ENCODE measurements at regions not wholly inside any gene's neighbourhood (a gene's known extent, or its start where the extent isn't known, plus 50 kb on each side); places are given as distances from the start of the nearest gene placed in this dataset.

DNA sequence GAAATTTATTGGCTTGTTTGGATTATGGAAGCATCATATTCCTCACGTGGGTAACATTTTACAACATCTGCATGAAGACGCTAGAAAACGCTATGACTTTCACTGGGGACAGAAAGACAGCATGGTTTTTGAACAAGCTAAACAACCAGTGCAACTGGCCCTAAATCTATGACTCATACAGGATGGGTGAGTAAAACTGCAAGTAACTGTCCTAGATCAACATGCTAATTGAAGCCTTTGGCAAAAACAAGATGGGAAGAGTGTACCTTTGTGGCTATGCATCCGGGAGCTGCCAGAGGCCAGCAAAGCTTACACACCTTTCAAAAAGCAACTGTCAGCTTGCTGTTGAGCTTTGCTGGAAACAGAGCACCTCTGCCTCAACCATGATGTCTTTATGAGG, 1096.0 kb upstream of the DDX18 start:
- H3K9me1 ChIP-seq (ENCODE audit: insufficient read depth, low read length), result no peaks in the 10 kb centered on the region
- intact Hi-C loops (cut with micrococcal nuclease) (no loop called here), dilution Hi-C loops (cut with HindIII; ENCODE audit: low sequenced_read_pairs, unreplicated experiment) (no loop called here), in situ Hi-C loops (cut with MboI; ENCODE audit: low sequenced_read_pairs) (no loop called here)
- H2BK120ac ChIP-seq (ENCODE audit: low read depth, low read length), result no peak overlapping the region
- no peaks in the 10 kb centered on the region for H4K20me1 ChIP-seq (ENCODE audit: insufficient read depth, low read length)
- ChIA-PET POLR2A (ENCODE audit: unreplicated experiment) (no interaction called here), CTCF (no interaction called here)
- H4K8ac ChIP-seq (ENCODE audit: low read depth in 2 of 2, low read length in 2 of 2), result no peak overlapping the region
- H3K27me3 ChIP-seq (ENCODE audit: control insufficient read depth, insufficient read depth, low read length), result no peaks in the 10 kb centered on the region
- H3K14ac ChIP-seq (replicated peaks; ENCODE audit: low read depth, low read length), result no peak overlapping the region
- H2BK15ac ChIP-seq (ENCODE audit: low read depth, low read length), result no peak overlapping the region
- WGBS, 2 experiments (ENCODE audit: extremely low coverage in 2 of 2, insufficient read length in 1 of 2), result no CpG with 5 or more reads among the region's 4 CpGs
- H3K9me3 ChIP-seq (ENCODE audit: control insufficient read depth, insufficient read depth, low read length), result peaks cover 6% of the 10 kb centered on the region; the same call in 1 of the 2 replicates
- H3K79me1 ChIP-seq (ENCODE audit: low read depth in 1 of 2, low read length in 2 of 2), result no peaks in the 10 kb centered on the region
- TF ChIP-seq FOS (IDR thresholded peaks at IDR 0.05; ENCODE audit: low read depth, low read length) (no peak), RAD21 (IDR thresholded peaks at IDR 0.05; ENCODE audit: low read length) (no peak), SMC3 (IDR thresholded peaks at IDR 0.05; ENCODE audit: low read depth, low read length) (no peak), POLR2A (IDR thresholded peaks at IDR 0.05; ENCODE audit: low read depth, low read length) (no peak), CHD1 (IDR thresholded peaks at IDR 0.05; ENCODE audit: low read depth, low read length) (no peak), CEBPB (IDR thresholded peaks at IDR 0.05; ENCODE audit: low read depth, low read length) (no peak)
- TF ChIP-seq, protein P1, sequence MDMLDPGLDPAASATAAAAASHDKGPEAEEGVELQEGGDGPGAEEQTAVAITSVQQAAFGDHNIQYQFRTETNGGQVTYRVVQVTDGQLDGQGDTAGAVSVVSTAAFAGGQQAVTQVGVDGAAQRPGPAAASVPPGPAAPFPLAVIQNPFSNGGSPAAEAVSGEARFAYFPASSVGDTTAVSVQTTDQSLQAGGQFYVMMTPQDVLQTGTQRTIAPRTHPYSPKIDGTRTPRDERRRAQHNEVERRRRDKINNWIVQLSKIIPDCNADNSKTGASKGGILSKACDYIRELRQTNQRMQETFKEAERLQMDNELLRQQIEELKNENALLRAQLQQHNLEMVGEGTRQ (IDR thresholded peaks at IDR 0.05; ENCODE audit: low read depth, low read length), result no peak
- no peak overlapping the region for H2AK5ac ChIP-seq (ENCODE audit: low read depth, low read length)
- H3K4me3 ChIP-seq (ENCODE audit: insufficient read depth, low read depth, low read length), result no peak overlapping the region
- no peak overlapping the region for H3K23ac ChIP-seq (ENCODE audit: low read depth, low read length)
- no peak overlapping the region for H2AFZ ChIP-seq (replicated peaks; ENCODE audit: low read length, poor library complexity)
- H4K5ac ChIP-seq (ENCODE audit: low read depth, low read length), result no peak overlapping the region
- no peak overlapping the region for H2BK5ac ChIP-seq (ENCODE audit: low read depth, low read length, poor library complexity, severe bottlenecking)
- no peak overlapping the region for H3K18ac ChIP-seq (ENCODE audit: low read depth, low read length)
- H2BK20ac ChIP-seq (ENCODE audit: low read depth, low read length), result no peak overlapping the region
- H3K27ac ChIP-seq (ENCODE audit: insufficient read depth, low read length), result no peak overlapping the region
- H3K36me3 ChIP-seq (ENCODE audit: control insufficient read depth, insufficient read depth, low read length), result no peaks in the 10 kb centered on the region
- H3K4ac ChIP-seq (ENCODE audit: low read depth, low read length), result no peak overlapping the region
- H3K4me1 ChIP-seq (ENCODE audit: control insufficient read depth, insufficient read depth, low read length), result no peaks in the 10 kb centered on the region
- H3K4me2 ChIP-seq (ENCODE audit: low read depth, low read length), result no peak overlapping the region
- DNase-seq, result no peak
- ATAC-seq (ENCODE audit: low read depth), result no peak
- H4K91ac ChIP-seq (ENCODE audit: insufficient read depth, low read depth, low read length), result no peak overlapping the region
- H2AK9ac ChIP-seq (replicated peaks; ENCODE audit: low read depth, low read length, poor library complexity), result no peak overlapping the region
- no peak overlapping the region for H3K9ac ChIP-seq (ENCODE audit: low read depth, low read length)
- no peak overlapping the region for H3K56ac ChIP-seq (ENCODE audit: extremely low read depth, insufficient read depth, low read length)
- no TSS peak for BruUV-seq (replicated peaks)
